ENCODE measurements at regions not wholly inside any gene's neighbourhood (a gene's known extent, or its start where the extent isn't known, plus 50 kb on each side); places are given as distances from the start of the nearest gene placed in this dataset.

DNA sequence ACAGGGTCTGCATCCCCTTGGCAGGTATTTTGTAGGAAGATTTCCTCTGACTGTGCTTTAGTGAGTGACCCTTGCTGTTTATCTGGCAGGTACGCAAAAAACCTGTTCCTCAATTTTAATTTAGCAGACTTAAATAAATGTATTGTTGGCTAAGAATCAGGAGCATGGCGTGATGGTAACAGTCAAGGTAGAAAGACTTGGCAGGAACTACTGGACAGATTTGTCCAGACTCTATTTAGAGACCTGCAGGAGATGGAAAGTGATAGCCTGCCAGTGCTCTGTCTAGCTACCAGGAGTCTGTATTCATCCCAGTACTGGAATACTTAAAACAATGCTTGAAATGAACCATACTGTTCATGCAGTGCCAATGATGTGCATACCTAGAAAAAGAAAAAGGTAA is 78.8 kb upstream of the MAST4 start:
- intact Hi-C loops (cut with DNase I) = no loop called here

DNA sequence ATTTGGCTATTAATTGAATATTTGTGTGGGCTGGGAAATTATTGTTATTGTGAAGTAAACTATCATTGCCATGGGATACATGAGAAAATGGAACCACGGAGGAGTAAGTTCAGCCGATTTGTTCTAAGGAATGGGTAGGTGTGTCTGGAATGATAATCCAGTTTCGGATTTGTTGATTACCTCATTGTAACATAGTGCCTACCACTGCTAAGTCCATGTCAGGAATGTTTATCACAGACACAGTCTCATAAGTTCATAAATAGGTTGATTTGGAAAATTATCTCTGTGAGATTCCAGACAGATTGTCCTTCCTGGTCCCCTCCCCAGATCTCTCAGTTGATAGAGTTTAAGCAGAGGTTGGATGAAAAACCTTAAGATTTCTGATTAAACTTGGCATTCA is 78.1 kb upstream of the MAST4 start:
- no peak for DNase-seq
- intact Hi-C loops (cut with DNase I) = no loop called here

More for the DNA sequence above, 78.8 kb upstream of the MAST4 start:
- no peak for DNase-seq

DNA sequence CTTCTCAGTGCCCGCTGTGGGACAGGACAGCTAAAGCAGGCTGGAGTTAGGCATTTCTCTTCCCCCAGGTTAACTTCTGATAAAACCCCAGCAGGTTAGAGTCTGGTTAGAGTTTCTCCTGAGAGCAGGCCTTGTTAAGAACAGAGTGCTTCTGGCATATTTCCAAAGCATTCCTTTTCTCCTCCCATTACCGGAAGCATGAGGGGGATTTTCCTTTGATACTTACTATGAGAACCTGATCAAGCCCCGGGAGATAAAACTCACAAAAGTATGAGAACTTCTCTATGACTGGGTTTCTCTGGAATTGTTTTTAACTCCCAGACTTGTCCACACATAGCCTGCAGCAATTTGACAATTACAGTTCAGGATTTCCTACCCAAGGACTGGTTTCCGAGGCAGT is 77.4 kb upstream of the MAST4 start:
- intact Hi-C loops (cut with DNase I) = no loop called here
- DNase-seq = no peak

DNA sequence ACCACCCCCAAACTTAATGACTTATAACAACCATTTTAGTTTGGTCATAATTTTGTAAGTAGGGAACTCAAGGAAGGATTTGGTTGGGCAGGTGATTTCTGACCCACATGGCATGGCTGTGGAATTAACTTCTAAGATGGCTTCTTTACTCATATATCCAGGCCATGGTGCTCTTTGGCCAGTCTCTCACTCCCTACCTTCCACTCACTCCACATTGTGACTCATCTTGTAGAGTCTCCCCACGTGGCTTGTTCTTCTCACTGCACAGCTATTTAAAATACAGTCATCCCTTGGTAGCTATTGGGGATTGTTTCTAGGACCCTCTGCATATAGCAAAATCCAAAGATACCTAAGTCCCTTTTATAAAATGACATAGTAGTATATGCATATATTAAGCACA is 76.6 kb upstream of the MAST4 start:
- DNase-seq = no peak

DNA sequence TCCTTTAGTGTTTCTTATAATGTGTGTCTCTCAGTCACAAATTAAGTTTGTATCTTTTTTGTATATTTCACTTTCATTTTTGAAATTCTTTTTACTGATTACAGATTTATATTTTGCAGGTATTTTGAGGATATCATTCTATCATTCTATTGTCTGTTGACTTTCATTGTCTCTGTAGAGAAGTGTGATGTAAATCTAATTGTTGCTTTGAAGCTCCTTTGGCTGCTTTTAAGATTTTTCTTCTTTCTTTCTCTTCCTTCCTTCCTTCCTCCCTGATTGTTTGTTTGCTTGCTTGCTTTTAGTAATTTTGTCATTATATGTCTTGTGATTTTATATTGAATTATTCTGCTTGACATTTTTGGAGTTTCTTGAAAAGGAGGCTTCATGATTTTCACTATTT is 75.3 kb upstream of the MAST4 start:
- no peak for DNase-seq
- intact Hi-C loops (cut with DNase I) = no loop called here

More for the DNA sequence above, 76.6 kb upstream of the MAST4 start:
- intact Hi-C loops (cut with DNase I) = no loop called here

DNA sequence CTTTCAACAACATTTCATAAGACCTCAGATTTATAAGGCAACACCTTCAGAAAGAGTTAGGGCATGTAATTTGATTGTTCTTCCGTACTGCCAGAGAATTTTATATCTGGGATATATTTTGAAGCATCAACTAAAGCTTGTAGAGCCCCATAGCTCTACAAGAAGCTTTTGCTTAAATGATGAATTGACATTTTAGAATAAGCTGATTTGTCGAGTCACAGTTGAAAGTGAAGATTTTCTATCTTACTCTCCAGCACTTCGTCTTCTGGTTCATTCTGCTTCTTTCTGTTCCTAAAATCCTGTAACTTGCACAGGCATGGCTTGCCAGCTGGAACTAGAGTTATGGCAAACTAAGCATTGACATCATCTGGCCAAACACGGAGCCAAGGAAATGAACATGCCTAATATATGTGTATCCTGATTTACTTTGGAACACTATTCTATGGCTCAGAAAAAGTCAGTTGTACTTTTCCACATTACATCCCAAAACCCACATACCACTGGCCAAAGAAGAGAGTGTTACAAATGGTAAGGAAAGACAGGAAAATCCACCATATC is 68.6 kb upstream of the MAST4 start:
- no peak for DNase-seq

DNA sequence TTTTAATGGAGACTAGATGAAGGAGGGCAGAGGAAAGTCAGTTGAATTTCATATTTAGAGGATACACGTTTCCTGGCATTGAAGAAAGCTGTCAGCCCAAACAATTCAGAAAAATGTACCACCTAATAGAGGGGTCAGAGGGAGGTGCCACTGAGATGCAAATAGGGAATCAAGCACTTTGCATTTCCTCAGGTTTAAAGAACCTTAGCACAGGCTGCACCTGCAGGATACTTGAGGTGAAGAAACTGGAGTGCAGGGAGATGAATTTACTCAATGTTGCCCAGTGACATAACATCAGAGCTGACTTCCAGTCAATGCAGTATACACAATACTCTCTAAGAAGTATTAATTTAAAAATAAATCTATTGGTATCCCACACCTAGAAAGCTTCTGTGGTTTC is 67.0 kb upstream of the MAST4 start:
- DNase-seq = no peak
- intact Hi-C loops (cut with DNase I) = no loop called here

More for the DNA sequence above, 68.6 kb upstream of the MAST4 start:
- intact Hi-C loops (cut with DNase I) = no loop called here

DNA sequence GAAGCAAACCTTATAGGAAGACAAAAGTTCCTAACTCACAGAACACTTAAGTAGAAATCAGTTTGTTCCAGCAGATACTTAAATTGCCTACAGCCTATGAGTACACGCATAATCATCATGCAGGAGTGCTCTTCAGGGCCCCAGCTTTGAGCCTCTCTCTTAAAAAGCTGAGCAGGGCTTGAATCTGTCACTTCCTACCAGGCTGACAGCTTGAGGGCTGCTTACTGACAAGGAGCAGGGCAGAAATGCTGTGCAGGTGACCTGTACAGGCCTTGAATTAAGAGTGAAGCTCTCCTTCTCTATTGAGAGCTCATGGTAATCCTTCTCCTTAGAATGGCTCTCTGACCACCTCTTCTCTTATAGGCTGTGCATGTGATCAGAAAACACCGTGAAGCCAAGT is 66.5 kb upstream of the MAST4 start:
- no peak for DNase-seq
- intact Hi-C loops (cut with DNase I) = no loop called here

DNA sequence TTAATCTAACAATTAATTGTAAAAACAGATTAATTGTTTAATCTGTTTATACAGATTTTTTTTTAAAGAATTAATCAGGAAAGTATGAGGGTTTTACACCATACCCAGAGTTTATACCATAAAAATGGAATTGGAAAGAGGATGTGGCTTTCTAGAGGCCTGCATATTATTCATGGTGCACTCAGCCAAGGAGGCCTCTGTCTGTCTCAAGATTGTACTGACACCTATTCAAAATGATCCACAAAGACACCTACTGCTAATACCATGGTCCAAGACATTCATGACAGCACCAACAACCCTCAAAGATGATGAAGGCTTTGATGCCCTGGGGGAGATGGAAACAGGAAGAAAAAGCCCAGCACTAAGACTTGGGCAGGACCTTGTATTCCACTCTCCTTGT is 58.1 kb upstream of the MAST4 start:
- no peak for DNase-seq
- intact Hi-C loops (cut with DNase I) = no loop called here

DNA sequence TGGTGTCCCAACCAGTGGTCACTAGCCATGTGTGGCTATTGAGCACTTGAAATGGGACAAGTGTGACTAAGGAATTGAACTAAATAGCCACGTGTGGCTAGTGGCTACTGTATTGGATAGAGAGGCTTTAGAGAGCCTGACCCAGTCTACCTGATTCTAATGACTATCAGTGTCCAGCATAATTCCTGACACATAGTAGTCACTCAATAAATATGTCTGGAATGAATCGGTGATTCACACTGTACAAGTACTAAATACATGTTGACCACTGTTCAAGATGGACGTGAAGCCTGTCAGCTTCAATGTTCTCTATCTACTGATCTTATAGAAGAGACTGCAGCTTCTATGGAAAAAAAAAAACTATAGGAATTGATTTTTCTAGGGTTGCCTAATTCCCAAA is 57.7 kb upstream of the MAST4 start:
- no peak for DNase-seq
- intact Hi-C loops (cut with DNase I) = no loop called here

DNA sequence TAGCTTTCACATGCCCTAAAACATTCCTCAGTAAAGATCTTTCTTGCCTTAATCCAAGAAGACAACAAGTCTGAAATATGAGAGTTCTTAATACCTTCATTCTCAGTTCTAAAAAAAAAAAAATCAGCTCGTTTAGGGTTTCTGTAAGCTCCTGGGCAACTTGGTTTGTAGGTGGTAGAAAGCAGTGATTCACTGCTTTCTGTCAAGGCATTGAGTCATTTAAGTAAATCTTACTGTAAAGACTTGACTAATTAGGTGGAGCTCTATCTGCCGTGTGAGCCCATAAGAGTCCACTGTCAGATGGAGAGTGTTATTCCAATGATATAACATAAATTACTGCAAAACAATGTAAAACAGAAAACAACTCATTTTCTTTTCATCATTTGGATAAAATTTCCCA is 56.1 kb upstream of the MAST4 start:
- intact Hi-C loops (cut with DNase I) = no loop called here

DNA sequence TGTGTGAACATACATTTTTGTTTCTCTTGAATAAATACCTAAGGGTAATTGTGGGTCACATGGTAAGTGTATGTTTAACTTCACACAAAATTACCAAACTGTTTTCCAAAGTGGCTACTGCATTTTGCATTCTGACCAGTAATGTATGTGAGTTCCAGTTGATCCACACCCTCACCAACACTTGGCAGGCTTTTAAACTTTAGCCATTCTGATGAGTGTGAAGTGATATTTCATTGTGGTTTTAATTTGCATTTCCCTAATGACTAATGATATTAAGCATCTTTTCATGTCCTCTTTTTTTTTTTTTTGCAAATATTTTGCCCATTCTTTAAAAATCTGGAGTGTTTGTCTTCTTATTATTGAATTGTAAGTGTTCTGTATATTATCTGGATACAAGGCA is 53.5 kb upstream of the MAST4 start:
- intact Hi-C loops (cut with DNase I) = no loop called here
- no peak for DNase-seq

More for the DNA sequence above, 56.1 kb upstream of the MAST4 start:
- no peak for DNase-seq
